Ovary (tissue), 3 donors: ENCODE measurements at regions not wholly inside any gene's neighbourhood (a gene's known extent, or its start where the extent isn't known, plus 50 kb on each side); places are given as distances from the start of the nearest gene placed in this dataset.
"Not testable (repeated sequence)": the region's sequence is repeated elsewhere in the genome, so short reads cannot be mapped to it uniquely, and the experiment has no call there.

Experiments used
- POLR2A ChIP-seq: fragments of 450-650 bp; IDR thresholded peaks from one replicate; pipeline ENCODE4 v1.6.1; 2017; ENCODE audit warnings: antibody characterized with exemption, mild to moderate bottlenecking, moderate library complexity
- TF ChIP-seq, protein P1 (sequence below), 3 donors: fragments of 450-650 bp in 2 of 3; fragments of 200-600 bp in 1 of 3; IDR thresholded peaks; one replicate each; pipeline versions ENCODE4 v1.5.1 to v1.8.0; 2016 to 2022; ENCODE audit warnings: antibody characterized with exemption in 3 of 3, mild to moderate bottlenecking in 1 of 3
- donor health status: DM: no; HTN: no; CAD: no.

GRCh38 chr3:112694906-112695305, 54.0 kb upstream of the CCDC80 start:
- TF ChIP-seq POLR2A: not testable (repeated sequence)
- TF ChIP-seq, protein P1, sequence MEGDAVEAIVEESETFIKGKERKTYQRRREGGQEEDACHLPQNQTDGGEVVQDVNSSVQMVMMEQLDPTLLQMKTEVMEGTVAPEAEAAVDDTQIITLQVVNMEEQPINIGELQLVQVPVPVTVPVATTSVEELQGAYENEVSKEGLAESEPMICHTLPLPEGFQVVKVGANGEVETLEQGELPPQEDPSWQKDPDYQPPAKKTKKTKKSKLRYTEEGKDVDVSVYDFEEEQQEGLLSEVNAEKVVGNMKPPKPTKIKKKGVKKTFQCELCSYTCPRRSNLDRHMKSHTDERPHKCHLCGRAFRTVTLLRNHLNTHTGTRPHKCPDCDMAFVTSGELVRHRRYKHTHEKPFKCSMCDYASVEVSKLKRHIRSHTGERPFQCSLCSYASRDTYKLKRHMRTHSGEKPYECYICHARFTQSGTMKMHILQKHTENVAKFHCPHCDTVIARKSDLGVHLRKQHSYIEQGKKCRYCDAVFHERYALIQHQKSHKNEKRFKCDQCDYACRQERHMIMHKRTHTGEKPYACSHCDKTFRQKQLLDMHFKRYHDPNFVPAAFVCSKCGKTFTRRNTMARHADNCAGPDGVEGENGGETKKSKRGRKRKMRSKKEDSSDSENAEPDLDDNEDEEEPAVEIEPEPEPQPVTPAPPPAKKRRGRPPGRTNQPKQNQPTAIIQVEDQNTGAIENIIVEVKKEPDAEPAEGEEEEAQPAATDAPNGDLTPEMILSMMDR (IDR thresholded peaks at IDR 0.05): not testable (repeated sequence)
